ENCODE measurements at regions not wholly inside any gene's neighbourhood (a gene's known extent, or its start where the extent isn't known, plus 50 kb on each side); places are given as distances from the start of the nearest gene placed in this dataset.

GRCh38 chr11:93080146-93080759 lies 110.8 kb downstream of the MTNR1B start:
- Mint-ChIP-seq H3K4me1 (ENCODE audit: low read depth, unreplicated experiment) (no peaks in the 10 kb centered on the region), H3K27me3 (ENCODE audit: insufficient read depth, unreplicated experiment) (peaks cover 20% of the 10 kb centered on the region), H3K4me3 (ENCODE audit: unreplicated experiment) (no peak overlapping the region), H3K36me3 (ENCODE audit: insufficient read depth, unreplicated experiment) (no peaks in the 10 kb centered on the region), H3K9me3 (ENCODE audit: unreplicated experiment) (no peaks in the 10 kb centered on the region), H3K27ac (ENCODE audit: unreplicated experiment) (no peak overlapping the region)
- H3K4me1 ChIP-seq: no peaks in the 10 kb centered on the region
- H3K9me3 ChIP-seq: no peaks in the 10 kb centered on the region
- no peak for DNase-seq
- no peak for TF ChIP-seq CTCF (IDR thresholded peaks at IDR 0.05; ENCODE audit: insufficient read depth in 1 of 2, low read depth in 1 of 2, low read length in 1 of 2, severe bottlenecking in 1 of 2, unreplicated experiment in 1 of 2)
- H3K4me3 ChIP-seq (ENCODE audit: low read depth, low read length): no peak overlapping the region
- ChIA-PET CTCF (no interaction called here), POLR2A (no interaction called here)
- intact Hi-C loops (cut with micrococcal nuclease; ENCODE audit: unreplicated experiment): no loop called here
- H3K36me3 ChIP-seq (ENCODE audit: control insufficient read depth, insufficient read depth, low read length): no peaks in the 10 kb centered on the region
- BruUV-seq (replicated peaks): no TSS peak
- H3K27me3 ChIP-seq (replicated peaks; ENCODE audit: control insufficient read depth, insufficient read depth, low read length): no peaks in the 10 kb centered on the region

GRCh38 chr11:93081694-93082093 lies 112.2 kb downstream of the MTNR1B start:
- Mint-ChIP-seq H3K4me1 (ENCODE audit: low read depth, unreplicated experiment) (no peaks in the 10 kb centered on the region), H3K36me3 (ENCODE audit: insufficient read depth, unreplicated experiment) (no peaks in the 10 kb centered on the region), H3K9me3 (ENCODE audit: unreplicated experiment) (no peaks in the 10 kb centered on the region), H3K27me3 (ENCODE audit: insufficient read depth, unreplicated experiment) (peaks cover 14% of the 10 kb centered on the region), H3K4me3 (ENCODE audit: unreplicated experiment) (no peak overlapping the region), H3K27ac (ENCODE audit: unreplicated experiment) (no peak overlapping the region)
- intact Hi-C loops (cut with micrococcal nuclease; ENCODE audit: unreplicated experiment): no loop called here
- Histone ChIP-seq H3K4me3 (ENCODE audit: low read depth, low read length) (no peak overlapping the region), H3K36me3 (ENCODE audit: control insufficient read depth, insufficient read depth, low read length) (no peaks in the 10 kb centered on the region), H3K9me3 (no peaks in the 10 kb centered on the region), H3K27me3 (replicated peaks; ENCODE audit: control insufficient read depth, insufficient read depth, low read length) (no peaks in the 10 kb centered on the region), H3K4me1 (no peaks in the 10 kb centered on the region)
- ChIA-PET POLR2A (no interaction called here), CTCF (no interaction called here)
- DNase-seq: no peak
- TF ChIP-seq CTCF (IDR thresholded peaks at IDR 0.05; ENCODE audit: insufficient read depth in 1 of 2, low read depth in 1 of 2, low read length in 1 of 2, severe bottlenecking in 1 of 2, unreplicated experiment in 1 of 2): no peak
- no TSS peak for BruUV-seq (replicated peaks)

GRCh38 chr11:93082900-93083299 lies 113.4 kb downstream of the MTNR1B start:
- POLR2A ChIA-PET: no interaction called here
- no peaks in the 10 kb centered on the region for H3K4me1 Mint-ChIP-seq (ENCODE audit: low read depth, unreplicated experiment)
- BruUV-seq (replicated peaks): no TSS peak

More at GRCh38 chr11:93082900-93083299, 113.4 kb downstream of the MTNR1B start:
- H3K9me3 ChIP-seq: no peaks in the 10 kb centered on the region
- no peak for TF ChIP-seq CTCF (IDR thresholded peaks at IDR 0.05; ENCODE audit: insufficient read depth in 1 of 2, low read depth in 1 of 2, low read length in 1 of 2, severe bottlenecking in 1 of 2, unreplicated experiment in 1 of 2)
- Mint-ChIP-seq H3K27me3 (ENCODE audit: insufficient read depth, unreplicated experiment) (peaks cover 10% of the 10 kb centered on the region), H3K4me3 (ENCODE audit: unreplicated experiment) (no peak overlapping the region), H3K27ac (ENCODE audit: unreplicated experiment) (no peak overlapping the region), H3K36me3 (ENCODE audit: insufficient read depth, unreplicated experiment) (no peaks in the 10 kb centered on the region), H3K9me3 (ENCODE audit: unreplicated experiment) (no peaks in the 10 kb centered on the region)
- intact Hi-C loops (cut with micrococcal nuclease; ENCODE audit: unreplicated experiment): no loop called here
- H3K4me3 ChIP-seq (ENCODE audit: low read depth, low read length): no peak overlapping the region
- CTCF ChIA-PET: no interaction called here
- H3K36me3 ChIP-seq (ENCODE audit: control insufficient read depth, insufficient read depth, low read length): no peaks in the 10 kb centered on the region
- DNase-seq: no peak
- no peaks in the 10 kb centered on the region for H3K27me3 ChIP-seq (replicated peaks; ENCODE audit: control insufficient read depth, insufficient read depth, low read length)
- H3K4me1 ChIP-seq: no peaks in the 10 kb centered on the region

Data from Caco-2 (cell line).